ENCODE measurements at regions not wholly inside any gene's neighbourhood (a gene's known extent, or its start where the extent isn't known, plus 50 kb on each side); places are given as distances from the start of the nearest gene placed in this dataset.
A peak's percentile ranks its signal among the peaks of the same experiment; 100 is the strongest.
"Not testable (repeated sequence)": the region's sequence is repeated elsewhere in the genome, so short reads cannot be mapped to it uniquely, and the experiment has no call there.

DNA sequence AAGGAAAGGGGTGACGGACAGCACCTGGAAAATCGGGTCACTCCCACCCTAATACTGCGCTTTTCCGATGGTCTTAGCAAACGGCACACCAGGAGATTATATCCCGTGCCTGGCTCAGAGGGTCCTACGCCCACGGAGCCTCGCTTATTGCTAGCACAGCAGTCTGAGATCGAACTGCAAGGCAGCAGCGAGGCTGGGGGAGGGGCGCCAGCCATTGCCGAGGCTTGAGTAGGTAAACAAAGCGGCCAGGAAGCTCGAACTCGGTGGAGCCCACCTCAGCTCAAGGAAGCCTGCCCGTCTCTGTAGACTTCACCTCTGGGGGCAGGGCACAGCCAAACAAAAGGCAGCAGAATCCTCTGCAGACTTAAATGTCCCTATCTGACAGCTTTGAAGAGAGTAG lies 91.5 kb upstream of the MBIP start:
- not testable (repeated sequence) for DNase-seq (ENCODE audit: low read depth)

DNA sequence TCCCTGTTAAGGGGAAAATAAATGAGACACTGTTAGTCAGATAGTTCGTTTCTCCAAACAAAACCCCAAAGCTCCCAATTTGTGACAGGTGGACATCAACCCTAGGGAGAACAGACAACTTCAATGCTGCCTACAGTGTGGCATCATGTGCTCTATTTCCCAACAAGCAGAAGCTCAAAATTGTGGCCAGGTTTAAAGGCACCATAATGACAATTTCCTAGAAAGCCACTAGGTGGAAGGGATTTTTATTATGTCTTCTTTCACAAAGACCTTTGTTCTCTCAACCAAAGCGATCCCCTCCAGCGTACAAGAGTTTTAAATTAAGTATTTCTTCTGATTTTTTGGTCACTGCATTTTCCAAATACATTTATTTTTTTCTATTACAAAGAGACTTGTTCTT lies 88.0 kb upstream of the MBIP start:
- DNase-seq (ENCODE audit: low read depth): no peak

DNA sequence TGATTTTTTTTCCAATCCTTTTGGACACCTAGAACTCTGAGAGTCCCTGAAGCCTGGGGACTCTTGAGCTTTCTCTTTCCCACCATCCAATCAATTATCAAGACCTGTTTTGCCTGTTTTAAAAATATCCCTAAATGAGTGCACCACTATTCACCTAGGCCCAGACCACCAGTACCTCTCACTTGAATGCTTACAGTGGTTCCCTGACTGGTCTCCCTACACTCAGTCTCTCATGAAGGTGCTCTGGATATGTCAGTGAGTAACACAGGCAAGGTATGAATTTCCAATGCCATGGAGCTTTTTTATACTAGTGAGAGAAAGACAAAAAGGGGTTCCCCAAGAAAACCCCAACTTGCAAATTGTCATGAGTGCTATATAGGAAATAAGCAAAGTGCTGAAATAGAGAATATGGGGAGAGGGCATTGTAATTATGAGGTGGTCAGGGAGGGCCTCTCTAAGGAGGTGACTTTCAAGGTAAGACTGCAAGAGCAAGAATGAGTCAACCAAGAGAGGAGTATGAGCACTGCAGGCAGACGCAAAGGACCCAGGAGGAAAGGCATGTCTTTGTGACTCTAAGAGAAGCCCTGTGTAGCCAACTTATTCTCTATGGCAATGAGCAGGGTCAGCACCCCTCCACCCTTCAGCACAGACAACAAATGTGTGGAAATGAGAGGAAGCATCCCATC lies 85.3 kb upstream of the MBIP start:
- DNase-seq (ENCODE audit: low read depth): no peak

DNA sequence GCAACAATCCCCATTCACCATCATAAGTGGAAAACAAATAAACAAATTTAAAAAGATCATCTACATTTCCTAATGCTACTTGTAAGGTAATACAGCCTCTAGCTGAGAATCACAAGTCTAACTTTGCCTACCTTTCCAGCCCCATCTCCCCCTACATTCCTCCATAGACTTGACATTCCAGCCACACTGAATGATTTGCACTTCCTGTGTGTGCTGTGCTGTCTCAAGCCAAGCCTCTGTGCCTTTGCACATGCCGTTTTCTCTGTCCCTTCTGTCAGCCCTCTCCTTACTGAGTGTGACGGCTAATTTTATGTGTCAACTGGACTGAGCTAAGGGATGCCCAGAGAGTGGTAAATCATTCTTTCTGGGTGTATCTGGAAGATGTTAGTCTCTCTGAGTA lies 82.4 kb upstream of the MBIP start:
- no peak for DNase-seq (ENCODE audit: low read depth)

DNA sequence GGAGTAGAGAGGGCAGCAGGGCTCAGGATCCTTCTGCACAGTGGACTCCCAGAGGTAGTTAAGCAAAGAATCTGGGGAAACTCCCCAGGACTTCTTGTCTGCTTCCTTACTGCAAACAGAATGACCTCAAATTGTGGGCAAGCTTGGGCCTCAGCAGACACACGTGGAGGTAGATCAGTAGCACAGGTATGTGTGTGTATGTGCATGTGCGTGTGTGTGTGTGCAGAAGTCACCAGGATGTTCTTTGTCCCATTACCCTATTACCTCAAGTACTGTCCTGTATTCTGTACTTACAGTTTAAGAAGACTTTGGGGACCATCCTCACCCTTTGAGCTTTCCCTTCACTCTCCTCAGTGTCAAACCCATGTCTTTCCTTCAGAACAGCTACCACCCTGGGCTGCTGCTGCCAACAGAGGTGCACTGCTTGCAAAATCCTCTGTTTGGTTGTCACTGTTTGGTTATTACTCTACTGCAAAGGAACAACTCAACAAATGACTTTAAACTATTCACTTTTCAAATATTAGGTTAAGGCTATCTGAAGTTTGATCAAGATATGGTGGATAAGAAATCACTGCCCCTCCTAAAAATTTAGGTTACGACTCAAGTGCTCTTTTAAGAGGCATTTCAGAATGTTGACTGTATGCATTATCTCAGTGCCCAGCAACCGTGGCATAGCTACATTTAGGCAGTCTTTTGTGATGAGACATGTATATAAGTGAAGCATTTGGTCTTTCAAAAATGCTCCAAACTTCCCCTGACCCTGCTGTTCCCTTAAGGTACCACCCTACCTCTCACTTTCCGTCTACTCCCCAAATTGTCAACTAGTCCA lies 78.2 kb upstream of the MBIP start:
- no peak for DNase-seq (ENCODE audit: low read depth)

DNA sequence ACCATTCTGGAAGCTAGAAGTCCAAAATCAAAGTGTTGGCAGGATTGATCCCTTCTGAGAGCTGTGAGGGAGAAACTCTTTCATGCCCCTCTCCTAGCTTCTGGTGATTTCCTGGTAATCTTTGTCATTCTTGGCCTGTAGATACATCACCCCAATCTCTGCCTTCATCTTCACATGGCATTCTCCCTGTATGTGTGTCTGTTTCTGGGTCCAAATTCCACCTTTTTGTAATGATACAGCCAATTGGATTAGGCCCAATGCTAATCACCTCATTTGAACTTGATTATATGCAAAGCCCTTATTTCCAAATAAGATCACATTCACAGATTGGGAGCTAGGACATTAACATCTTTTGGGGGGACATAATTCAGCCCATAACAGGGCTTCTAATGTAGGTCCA lies 76.9 kb upstream of the MBIP start:
- no peak for DNase-seq (ENCODE audit: low read depth)

DNA sequence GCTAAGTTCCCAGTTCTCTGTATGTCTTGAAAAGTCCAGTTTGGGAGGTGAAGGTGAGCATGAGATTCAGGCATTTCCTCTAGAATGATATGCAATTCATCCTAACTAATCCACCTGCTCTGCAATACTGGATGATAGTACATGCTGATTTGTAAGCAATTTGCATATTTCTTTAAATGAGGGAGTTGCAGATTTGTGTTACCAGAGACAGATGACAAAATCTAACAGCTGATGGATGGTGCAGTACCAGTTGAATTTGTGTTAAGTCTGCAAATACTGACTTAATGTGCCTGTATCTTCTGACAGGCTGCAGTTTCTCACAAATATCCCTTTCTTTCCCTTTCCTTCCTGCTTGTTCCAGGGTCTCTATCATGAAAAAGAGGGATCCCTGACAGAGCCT lies 76.4 kb upstream of the MBIP start:
- no peak for DNase-seq (ENCODE audit: low read depth)

DNA sequence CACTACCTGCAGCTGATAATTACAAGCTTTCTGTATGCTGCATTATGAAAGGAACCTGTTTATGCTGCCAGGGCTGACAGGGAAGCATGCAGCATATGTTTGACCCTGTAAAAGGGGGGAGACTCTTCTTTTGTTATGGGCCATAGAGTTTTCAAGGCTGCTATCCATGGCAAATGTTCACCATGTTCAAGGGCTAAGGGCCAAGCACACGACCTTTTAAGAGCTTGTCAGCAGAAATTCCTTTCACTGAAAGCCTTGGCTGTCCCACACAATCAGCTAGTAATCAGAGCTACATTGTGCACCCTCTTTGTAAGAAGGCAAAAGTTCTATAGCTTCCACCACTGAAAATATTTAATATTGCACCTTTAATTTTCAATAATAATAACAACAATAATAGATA lies 74.2 kb upstream of the MBIP start:
- DNase-seq (ENCODE audit: low read depth): no peak

DNA sequence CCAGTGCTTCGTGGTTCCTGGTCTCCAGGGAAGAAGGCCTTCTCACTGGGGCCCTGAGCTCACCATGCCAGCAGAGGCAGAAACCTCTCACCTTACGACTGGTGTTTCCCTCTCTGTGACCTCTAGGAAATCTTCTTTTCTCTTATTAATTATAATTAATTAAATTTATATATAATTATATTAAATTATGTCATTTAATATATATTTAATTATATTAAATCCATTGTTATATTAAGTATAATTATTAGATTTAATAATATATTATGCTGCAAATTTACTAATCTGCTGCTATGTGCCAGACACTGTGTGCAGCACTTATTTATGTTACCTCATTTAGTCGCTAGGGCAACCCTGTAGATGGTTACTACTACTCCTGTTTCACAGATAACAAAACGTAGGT lies 70.3 kb upstream of the MBIP start:
- DNase-seq (ENCODE audit: low read depth): no peak

DNA sequence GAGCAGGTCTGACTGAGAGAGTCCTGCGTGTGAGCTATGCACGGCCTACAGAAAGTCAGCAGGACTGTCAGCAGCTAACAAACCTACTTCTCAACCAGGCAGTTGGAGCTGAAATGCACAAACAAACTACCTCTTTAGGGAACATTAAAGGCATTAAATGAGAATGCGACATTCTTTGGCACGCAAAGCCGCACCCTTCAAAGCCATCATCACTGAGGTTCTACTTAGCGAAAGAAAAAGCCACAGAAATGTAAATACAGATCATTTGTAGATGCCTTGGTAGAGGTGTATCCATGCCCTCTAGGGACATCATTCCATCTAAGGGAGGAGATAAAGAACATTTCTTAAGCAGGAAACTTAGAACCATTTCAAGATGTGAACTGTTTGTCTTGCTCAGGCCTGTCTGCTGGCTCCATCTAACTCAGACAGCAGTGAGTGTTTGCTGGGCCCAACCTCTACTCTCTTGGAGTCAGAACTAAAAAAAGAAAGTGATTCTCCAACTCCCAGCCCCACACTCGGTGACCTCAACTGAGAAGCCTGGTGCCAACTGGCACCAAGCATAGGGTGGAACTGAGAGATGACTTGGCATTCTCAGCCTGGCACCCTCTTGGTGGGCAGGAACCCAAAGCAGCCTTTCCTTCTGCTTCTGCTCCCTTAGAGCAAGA lies 63.5 kb upstream of the MBIP start:
- no peak for DNase-seq (ENCODE audit: low read depth)

DNA sequence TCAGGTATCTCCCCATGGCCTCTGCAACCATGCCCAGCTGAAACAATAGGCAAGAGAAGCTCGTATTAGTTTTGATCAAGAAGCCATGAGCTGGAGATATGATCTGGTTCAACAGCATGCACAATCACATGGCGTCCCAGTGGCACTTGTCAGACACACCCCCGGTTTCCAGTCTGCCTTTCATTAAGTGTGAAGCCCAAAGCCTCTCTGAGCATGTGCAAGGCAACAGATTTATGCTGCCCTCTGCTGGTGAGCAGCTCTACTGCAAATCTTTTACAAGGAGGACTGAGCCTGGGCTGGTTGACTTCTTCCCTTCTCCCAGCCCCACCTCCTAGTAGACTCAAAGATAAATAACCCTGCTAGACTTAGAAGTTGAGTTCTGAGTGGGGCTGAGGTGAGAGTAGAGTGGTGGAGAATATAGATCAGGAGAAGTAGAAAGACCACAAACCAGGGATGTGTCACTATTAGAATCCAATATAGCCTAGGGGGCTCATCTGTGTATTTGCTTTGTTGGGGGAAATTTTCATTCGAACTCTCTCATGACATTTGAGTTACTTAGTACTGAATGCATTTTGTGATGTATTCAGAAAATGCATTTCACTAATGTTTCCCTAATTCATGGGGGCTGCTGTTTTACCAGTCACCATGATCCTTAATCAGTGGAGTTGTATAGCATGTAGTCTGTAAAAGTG lies 53.7 kb upstream of the MBIP start:
- peak; percentile 60 for DNase-seq (ENCODE audit: low read depth)
